Calu3 (cell line): ENCODE measurements at regions not wholly inside any gene's neighbourhood (a gene's known extent, or its start where the extent isn't known, plus 50 kb on each side); places are given as distances from the start of the nearest gene placed in this dataset.

Source experiments
- BruUV-seq: library from RNA; stranded (reverse); fragments of 400-500 nt; replicated peaks from 2 replicates; lab custom pipeline; 2021; lab: Mats Ljungman, UMichigan
- CTCF ChIA-PET: fragments of 300-600 bp; sonication (Branson Sonifier 250); formaldehyde crosslinking; loops from one replicate; lab custom pipeline; 2022; ENCODE audit warnings: antibody characterized with exemption; lab: Charles Lee
- DNase-seq: peaks from one replicate; pipeline ENCODE4 v3.0.0; 2022
- H3K27ac Mint-ChIP-seq: one replicate; pipeline ENCODE4 v1.8.0; 2022; ENCODE audit warnings: mixed read lengths; ENCODE audit not compliant: unreplicated experiment
- H3K27me3 Mint-ChIP-seq: one replicate; pipeline ENCODE4 v1.8.0; 2022; ENCODE audit warnings: mixed read lengths; ENCODE audit not compliant: unreplicated experiment
- H3K36me3 Mint-ChIP-seq: one replicate; pipeline ENCODE4 v1.8.0; 2022; ENCODE audit warnings: mild to moderate bottlenecking, moderate library complexity, mixed read lengths; ENCODE audit not compliant: insufficient read depth, unreplicated experiment
- H3K4me1 Mint-ChIP-seq: one replicate; pipeline ENCODE4 v1.8.0; 2022; ENCODE audit warnings: mild to moderate bottlenecking, low read depth, mixed read lengths; ENCODE audit not compliant: unreplicated experiment
- H3K4me3 Mint-ChIP-seq: one replicate; pipeline ENCODE4 v1.8.0; 2022; ENCODE audit warnings: mild to moderate bottlenecking, low read depth, moderate library complexity, mixed read lengths; ENCODE audit not compliant: unreplicated experiment
- H3K9me3 Mint-ChIP-seq: one replicate; pipeline ENCODE4 v1.8.0; 2022; ENCODE audit warnings: low read depth, mixed read lengths; ENCODE audit not compliant: unreplicated experiment
- CTCF ChIP-seq: fragments of 200-600 bp; IDR thresholded peaks from one replicate; pipeline ENCODE4 v1.8.0; 2022; ENCODE audit warnings: antibody characterized with exemption; ENCODE audit not compliant: unreplicated experiment
- intact Hi-C: fragments of 100-400 bp; cut with micrococcal nuclease; formaldehyde crosslinking; loops from one replicate; pipeline ENCODE4 v1.10.0; 2022; ENCODE audit not compliant: unreplicated experiment

GRCh38 chr14:75343911-75344310, 65.3 kb downstream of the FOS start:
- no peak for DNase-seq
- H3K36me3 Mint-ChIP-seq: no peaks in the 10 kb centered on the region
- no peaks in the 10 kb centered on the region for H3K9me3 Mint-ChIP-seq
- H3K4me3 Mint-ChIP-seq: no peak overlapping the region
- H3K27me3 Mint-ChIP-seq: peaks cover 80% of the 10 kb centered on the region
- CTCF ChIA-PET: no interaction called here
- no peak overlapping the region for H3K27ac Mint-ChIP-seq
- no TSS peak for BruUV-seq
- no peaks in the 10 kb centered on the region for H3K4me1 Mint-ChIP-seq
- intact Hi-C loops: no loop called here
- TF ChIP-seq CTCF: no peak

GRCh38 chr14:75344411-75344810, 65.8 kb downstream of the FOS start:
- CTCF ChIA-PET: interaction anchor here (0.7 kb wide), 1 partner anchor 17 kb away, joined by 7 read pairs; no protein-coding TSS in a partner anchor
- no peak overlapping the region for H3K4me3 Mint-ChIP-seq
- no peak overlapping the region for H3K27ac Mint-ChIP-seq
- no peak for DNase-seq
- no peak for TF ChIP-seq CTCF
- H3K27me3 Mint-ChIP-seq: peaks cover 76% of the 10 kb centered on the region
- BruUV-seq: no TSS peak
- H3K36me3 Mint-ChIP-seq: no peaks in the 10 kb centered on the region
- intact Hi-C loops: no loop called here
- no peaks in the 10 kb centered on the region for H3K9me3 Mint-ChIP-seq
- H3K4me1 Mint-ChIP-seq: no peaks in the 10 kb centered on the region

- Mint-ChIP-seq H3K4me3 (no peak overlapping the region), H3K36me3 (no peaks in the 10 kb centered on the region), H3K27ac (no peak overlapping the region), H3K27me3 (peaks cover 35% of the 10 kb centered on the region), H3K9me3 (no peaks in the 10 kb centered on the region), H3K4me1 (no peaks in the 10 kb centered on the region)
- TF ChIP-seq CTCF: no peak
- BruUV-seq: no TSS peak
- intact Hi-C loops: no loop called here
- DNase-seq: no peak
- CTCF ChIA-PET: interaction anchor here (0.7 kb wide), 2 partner anchors 35 to 211 kb away, joined by 3 read pairs; no protein-coding TSS in a partner anchor
Observed at GRCh38 chr14:75350505-75351060, 72.0 kb downstream of the FOS start.

- Mint-ChIP-seq H3K27ac (no peak overlapping the region), H3K36me3 (no peaks in the 10 kb centered on the region), H3K4me1 (no peaks in the 10 kb centered on the region), H3K4me3 (no peak overlapping the region), H3K9me3 (no peaks in the 10 kb centered on the region), H3K27me3 (peaks cover 11% of the 10 kb centered on the region)
- no TSS peak for BruUV-seq
- no peak for DNase-seq
- no peak for TF ChIP-seq CTCF
- intact Hi-C loops: no loop called here
- CTCF ChIA-PET: interaction anchor here (0.7 kb wide), 1 partner anchor 41 kb away, joined by 4 read pairs; no protein-coding TSS in a partner anchor
Observed at GRCh38 chr14:75359098-75359497, 68.7 kb upstream of the JDP2 start.
